ENCODE measurements at regions not wholly inside any gene's neighbourhood (a gene's known extent, or its start where the extent isn't known, plus 50 kb on each side); places are given as distances from the start of the nearest gene placed in this dataset.

DNA sequence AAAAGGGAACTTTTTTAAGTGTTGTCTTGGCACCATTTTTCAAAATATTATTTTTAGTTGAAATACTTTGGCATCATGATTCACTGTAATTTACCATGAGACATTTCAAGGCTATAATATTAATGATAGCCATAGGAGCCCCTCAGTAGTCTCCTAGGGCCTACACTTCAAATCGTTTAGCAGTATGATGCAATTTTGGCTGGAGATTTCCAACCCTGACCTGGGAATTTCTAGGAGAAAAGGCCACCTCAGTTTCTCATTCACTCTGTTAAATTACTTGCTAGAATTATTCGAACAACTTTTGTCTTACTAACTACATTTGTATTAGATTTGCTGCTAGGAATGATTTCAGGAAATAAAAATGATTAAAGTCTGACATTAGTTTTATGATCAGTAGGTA, 1610.9 kb upstream of the RAG2 start:
- POLR2A ChIA-PET (ENCODE audit: partially characterized antibody) = no interaction called here
- H3K36me3 Mint-ChIP-seq = no peaks in the 10 kb centered on the region

GRCh38 chr11:38206663-38207062, 1608.6 kb upstream of the RAG2 start:
- Mint-ChIP-seq H3K4me3 (no peak overlapping the region), H3K27ac (no peak overlapping the region), H3K36me3 (no peaks in the 10 kb centered on the region), H3K9me3 (peaks cover 5 to 19% (median 11%) of the 10 kb centered on the region in 8 donors), H3K4me1 (no peaks in the 10 kb centered on the region), H3K27me3 (no peaks in the 10 kb centered on the region)
- no peaks in the 10 kb centered on the region for H3K9me3 ChIP-seq (ENCODE audit: control insufficient read depth in 1 of 2, low read length in 2 of 2)
- intact Hi-C loops (cut with micrococcal nuclease) = no loop called here
- no peaks in the 10 kb centered on the region for H3K27me3 ChIP-seq (ENCODE audit: insufficient read depth, low read length)
- no peak overlapping the region for H3K27ac ChIP-seq (ENCODE audit: low read depth, low read length)
- ChIA-PET CTCF (ENCODE audit: partially characterized antibody) (no interaction called here), POLR2A (ENCODE audit: partially characterized antibody) (no interaction called here)
- no peaks in the 10 kb centered on the region for H3K4me1 ChIP-seq (ENCODE audit: insufficient read depth, low read length)
- H3K36me3 ChIP-seq (ENCODE audit: insufficient read depth, low read length) = no peaks in the 10 kb centered on the region
- no peak overlapping the region for H3K4me3 ChIP-seq (ENCODE audit: low read length in 2 of 2)
- DNase-seq = no peak

More for the DNA sequence above, 1610.9 kb upstream of the RAG2 start:
- Mint-ChIP-seq H3K4me3 (no peak overlapping the region), H3K9me3 (peaks cover 3 to 14% (median 11%) of the 10 kb centered on the region in 8 donors), H3K4me1 (no peaks in the 10 kb centered on the region), H3K27ac (no peak overlapping the region), H3K27me3 (no peaks in the 10 kb centered on the region)
- Histone ChIP-seq H3K36me3 (ENCODE audit: insufficient read depth, low read length) (no peaks in the 10 kb centered on the region), H3K4me1 (ENCODE audit: insufficient read depth, low read length) (no peaks in the 10 kb centered on the region), H3K27ac (ENCODE audit: low read depth, low read length) (no peak overlapping the region), H3K9me3 (ENCODE audit: control insufficient read depth in 1 of 2, low read length in 2 of 2) (no peaks in the 10 kb centered on the region), H3K27me3 (ENCODE audit: insufficient read depth, low read length) (no peaks in the 10 kb centered on the region), H3K4me3 (ENCODE audit: low read length in 2 of 2) (no peak overlapping the region)
- intact Hi-C loops (cut with micrococcal nuclease) = no loop called here
- CTCF ChIA-PET (ENCODE audit: partially characterized antibody) = no interaction called here
- DNase-seq = no peak

GRCh38 chr11:38191101-38191500, 1593.1 kb upstream of the RAG2 start:
- Mint-ChIP-seq H3K4me3 (no peak overlapping the region), H3K27me3 (no peaks in the 10 kb centered on the region), H3K4me1 (no peaks in the 10 kb centered on the region), H3K27ac (peak overlapping the region in 1 of 7 donors; percentile 51), H3K36me3 (no peaks in the 10 kb centered on the region), H3K9me3 (peaks cover 0 to 18% (median 10%) of the 10 kb centered on the region in 8 donors)
- ChIA-PET CTCF (ENCODE audit: partially characterized antibody) (no interaction called here), POLR2A (ENCODE audit: partially characterized antibody) (no interaction called here)
- Histone ChIP-seq H3K4me3 (ENCODE audit: low read length in 2 of 2) (no peak overlapping the region), H3K4me1 (ENCODE audit: insufficient read depth, low read length) (no peaks in the 10 kb centered on the region), H3K9me3 (ENCODE audit: control insufficient read depth in 1 of 2, low read length in 2 of 2) (no peaks in the 10 kb centered on the region), H3K27me3 (ENCODE audit: insufficient read depth, low read length) (no peaks in the 10 kb centered on the region), H3K36me3 (ENCODE audit: insufficient read depth, low read length) (no peaks in the 10 kb centered on the region), H3K27ac (ENCODE audit: low read depth, low read length) (no peak overlapping the region)
- intact Hi-C loops (cut with micrococcal nuclease) = no loop called here
- no peak for DNase-seq

DNA sequence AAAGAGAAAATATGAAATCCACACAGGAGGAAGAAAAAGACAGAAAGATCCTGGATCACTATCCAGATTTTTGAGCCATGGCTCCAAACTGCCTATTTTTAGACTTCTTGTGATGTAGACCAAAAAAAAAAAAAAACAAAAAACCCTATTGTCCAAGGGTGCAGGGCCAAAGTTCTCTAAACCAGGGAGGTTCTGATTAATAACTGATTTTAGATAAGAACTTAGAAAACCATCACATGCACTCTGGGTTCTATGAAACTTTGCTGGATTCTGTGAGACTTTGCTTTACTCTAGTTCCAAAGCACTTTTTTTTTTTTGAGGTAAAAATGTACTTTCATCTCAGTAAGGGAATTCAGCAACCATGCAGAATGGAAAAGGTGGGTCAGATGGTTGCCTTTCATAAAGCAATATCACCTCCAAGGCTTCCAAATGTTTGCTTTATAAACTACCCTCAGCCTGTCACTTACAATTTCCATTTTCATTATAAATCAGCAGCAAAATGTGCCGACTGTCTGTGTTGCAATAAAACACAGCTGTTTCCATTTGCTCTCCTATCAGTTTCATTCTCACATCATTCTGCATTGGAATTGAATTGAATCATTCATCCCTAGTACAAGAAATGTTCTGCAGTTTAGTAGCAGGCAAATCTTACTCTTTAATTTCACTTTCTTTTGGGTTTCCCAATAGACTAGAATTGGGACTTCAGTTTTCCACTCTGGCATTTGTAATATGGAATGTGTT, 1584.3 kb upstream of the RAG2 start:
- DNase-seq = no peak
- Mint-ChIP-seq H3K27me3 (no peaks in the 10 kb centered on the region), H3K36me3 (no peaks in the 10 kb centered on the region), H3K4me3 (no peak overlapping the region), H3K9me3 (peaks cover 0 to 24% (median 12%) of the 10 kb centered on the region in 8 donors), H3K27ac (no peak overlapping the region), H3K4me1 (no peaks in the 10 kb centered on the region)
- ChIA-PET CTCF (ENCODE audit: partially characterized antibody) (no interaction called here), POLR2A (ENCODE audit: partially characterized antibody) (no interaction called here)
- Histone ChIP-seq H3K36me3 (ENCODE audit: insufficient read depth, low read length) (no peaks in the 10 kb centered on the region), H3K27ac (ENCODE audit: low read depth, low read length) (no peak overlapping the region), H3K9me3 (ENCODE audit: control insufficient read depth in 1 of 2, low read length in 2 of 2) (no peaks in the 10 kb centered on the region), H3K4me3 (ENCODE audit: low read length in 2 of 2) (no peak overlapping the region), H3K4me1 (ENCODE audit: insufficient read depth, low read length) (no peaks in the 10 kb centered on the region), H3K27me3 (ENCODE audit: insufficient read depth, low read length) (no peaks in the 10 kb centered on the region)
- intact Hi-C loops (cut with micrococcal nuclease) = no loop called here

- no peak overlapping the region for H3K27ac ChIP-seq (ENCODE audit: low read depth, low read length)
These were observed 1578.8 kb upstream of the RAG2 start for GRCh38 chr11:38176686-38177322.

GRCh38 chr11:38173676-38174075, 1575.6 kb upstream of the RAG2 start:
- no peaks in the 10 kb centered on the region for H3K36me3 ChIP-seq (ENCODE audit: insufficient read depth, low read length)
- ChIA-PET POLR2A (ENCODE audit: partially characterized antibody) (no interaction called here), CTCF (ENCODE audit: partially characterized antibody) (no interaction called here)
- intact Hi-C loops (cut with micrococcal nuclease) = no loop called here
- no peaks in the 10 kb centered on the region for H3K27me3 ChIP-seq (ENCODE audit: insufficient read depth, low read length)
- DNase-seq = no peak
- Mint-ChIP-seq H3K27ac (no peak overlapping the region), H3K4me3 (no peak overlapping the region), H3K27me3 (no peaks in the 10 kb centered on the region), H3K36me3 (no peaks in the 10 kb centered on the region), H3K9me3 (peaks cover 0 to 18% (median 6%) of the 10 kb centered on the region in 8 donors), H3K4me1 (no peaks in the 10 kb centered on the region)
- H3K4me1 ChIP-seq (ENCODE audit: insufficient read depth, low read length) = no peaks in the 10 kb centered on the region
- H3K9me3 ChIP-seq (ENCODE audit: control insufficient read depth in 1 of 2, low read length in 2 of 2) = no peaks in the 10 kb centered on the region
- H3K4me3 ChIP-seq (ENCODE audit: low read length in 2 of 2) = no peak overlapping the region
- H3K27ac ChIP-seq (ENCODE audit: low read depth, low read length) = no peak overlapping the region

More at GRCh38 chr11:38176686-38177322, 1578.8 kb upstream of the RAG2 start:
- Mint-ChIP-seq H3K36me3 (no peaks in the 10 kb centered on the region), H3K27ac (no peak overlapping the region), H3K9me3 (peaks cover 0 to 22% (median 10%) of the 10 kb centered on the region in 8 donors), H3K4me1 (no peaks in the 10 kb centered on the region), H3K27me3 (no peaks in the 10 kb centered on the region), H3K4me3 (no peak overlapping the region)
- Histone ChIP-seq H3K27me3 (ENCODE audit: insufficient read depth, low read length) (no peaks in the 10 kb centered on the region), H3K9me3 (ENCODE audit: control insufficient read depth in 1 of 2, low read length in 2 of 2) (no peaks in the 10 kb centered on the region), H3K4me3 (ENCODE audit: low read length in 2 of 2) (no peak overlapping the region), H3K4me1 (ENCODE audit: insufficient read depth, low read length) (no peaks in the 10 kb centered on the region), H3K36me3 (ENCODE audit: insufficient read depth, low read length) (no peaks in the 10 kb centered on the region)
- ChIA-PET POLR2A (ENCODE audit: partially characterized antibody) (no interaction called here), CTCF (ENCODE audit: partially characterized antibody) (no interaction called here)
- no peak for DNase-seq
- intact Hi-C loops (cut with micrococcal nuclease) = no loop called here

GRCh38 chr11:38169286-38169685, 1571.2 kb upstream of the RAG2 start:
- Histone ChIP-seq H3K9me3 (ENCODE audit: control insufficient read depth in 1 of 2, low read length in 2 of 2) (no peaks in the 10 kb centered on the region), H3K4me3 (ENCODE audit: low read length in 2 of 2) (no peak overlapping the region), H3K36me3 (ENCODE audit: insufficient read depth, low read length) (no peaks in the 10 kb centered on the region), H3K27me3 (ENCODE audit: insufficient read depth, low read length) (no peaks in the 10 kb centered on the region), H3K27ac (ENCODE audit: low read depth, low read length) (no peak overlapping the region), H3K4me1 (ENCODE audit: insufficient read depth, low read length) (no peaks in the 10 kb centered on the region)
- ChIA-PET CTCF (ENCODE audit: partially characterized antibody) (no interaction called here), POLR2A (ENCODE audit: partially characterized antibody) (no interaction called here)
- no peaks in the 10 kb centered on the region for H3K36me3 Mint-ChIP-seq
- no peak overlapping the region for H3K27ac Mint-ChIP-seq
- no peaks in the 10 kb centered on the region for H3K4me1 Mint-ChIP-seq
- intact Hi-C loops (cut with micrococcal nuclease) = no loop called here
- H3K4me3 Mint-ChIP-seq = no peak overlapping the region
- no peaks in the 10 kb centered on the region for H3K27me3 Mint-ChIP-seq
- peaks cover 0 to 40% (median 8%) of the 10 kb centered on the region in 8 donors for H3K9me3 Mint-ChIP-seq
- DNase-seq = no peak

Measured in CD4-positive, alpha-beta memory T cell (primary cell).